ENCODE measurements at regions not wholly inside any gene's neighbourhood (a gene's known extent, or its start where the extent isn't known, plus 50 kb on each side); places are given as distances from the start of the nearest gene placed in this dataset.

GRCh38 chr13:63209330-63210017 is 1793.8 kb upstream of the PCDH20 start:
- H3K4me2 ChIP-seq: no peak overlapping the region
- H3K36me3 ChIP-seq (ENCODE audit: insufficient read depth): no peaks in the 10 kb centered on the region
- H3F3A ChIP-seq (replicated peaks; ENCODE audit: low read depth): no peaks in the 10 kb centered on the region
- no peaks in the 10 kb centered on the region for H3K9me2 ChIP-seq (ENCODE audit: insufficient read depth)
- Mint-ChIP-seq H3K4me1 (peaks cover 2% of the 10 kb centered on the region; the same call in 1 of the 3 replicates), H3K4me3 (no peak overlapping the region), H3K9me3 (peaks cover 17% of the 10 kb centered on the region), H3K27me3 (ENCODE audit: insufficient read depth, low read depth, poor library complexity) (peaks cover 4% of the 10 kb centered on the region), H3K36me3 (ENCODE audit: low read depth) (peaks cover 17% of the 10 kb centered on the region), H3K27ac (no peak overlapping the region)
- no peak for TF ChIP-seq EZH2 (IDR thresholded peaks at IDR 0.05; ENCODE audit: low read depth, unreplicated experiment)
- TF ChIP-seq ETS1 (IDR thresholded peaks at IDR 0.05): no peak
- H4K20me1 ChIP-seq (replicated peaks; ENCODE audit: insufficient read depth): no peaks in the 10 kb centered on the region
- no peak overlapping the region for H3K4me3 ChIP-seq
- no peak for ATAC-seq
- no peak for DNase-seq (ENCODE audit: low spot score)
- no peak overlapping the region for H3K27ac ChIP-seq (ENCODE audit: low read depth)
- H3K79me2 ChIP-seq (replicated peaks; ENCODE audit: insufficient read depth): no peaks in the 10 kb centered on the region
- H3K27me3 ChIP-seq (ENCODE audit: insufficient read depth): no peaks in the 10 kb centered on the region
- H2AFZ ChIP-seq: 0 out of 2 replicates have a peak overlapping the region, but pooled peaks have one; percentile 63
- H3K4me1 ChIP-seq (ENCODE audit: insufficient read depth): peaks cover 13% of the 10 kb centered on the region

DNA sequence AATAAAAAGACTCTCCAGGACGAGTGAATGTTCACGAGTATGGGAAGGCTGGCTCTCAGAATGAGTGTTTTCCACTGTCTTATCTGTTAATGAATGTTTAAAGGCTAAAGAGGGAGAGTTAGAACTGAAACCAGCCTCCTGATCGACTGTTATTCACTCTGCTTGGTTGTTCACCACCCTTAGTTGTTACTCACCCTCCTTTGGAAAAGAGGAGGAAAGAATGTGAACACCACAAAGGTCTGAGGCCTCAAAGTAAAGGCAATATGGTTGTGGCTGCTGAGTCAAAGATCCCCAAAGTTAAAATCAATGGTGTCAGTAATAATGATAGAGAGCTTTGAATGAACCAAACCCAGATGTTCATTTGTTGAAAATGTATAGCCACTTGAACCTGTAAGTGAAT is 1793.2 kb upstream of the PCDH20 start:
- no peaks in the 10 kb centered on the region for H3K27me3 ChIP-seq (ENCODE audit: insufficient read depth)

DNA sequence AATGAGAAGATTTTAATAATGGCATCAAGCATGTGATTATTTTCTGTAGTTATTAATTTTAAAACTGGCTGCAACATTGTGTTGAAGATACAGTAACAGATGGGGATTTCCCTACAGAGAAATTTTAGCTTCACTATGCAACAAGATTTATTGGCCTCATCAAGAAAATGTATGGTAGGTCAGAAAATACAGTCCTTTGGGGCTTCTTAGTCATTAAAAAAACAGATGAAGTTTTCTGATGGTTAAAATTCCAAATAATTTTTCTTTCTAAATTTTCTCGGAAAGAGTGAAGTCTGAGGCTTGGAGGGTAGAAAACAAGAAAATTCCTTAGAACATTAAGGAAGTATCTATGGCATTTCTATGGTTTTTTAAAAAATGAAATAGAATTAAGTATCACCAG is 1790.8 kb upstream of the PCDH20 start:
- Mint-ChIP-seq H3K9me3 (no peaks in the 10 kb centered on the region), H3K4me1 (peaks cover 2% of the 10 kb centered on the region; the same call in 1 of the 3 replicates), H3K4me3 (no peak overlapping the region), H3K27ac (no peak overlapping the region), H3K27me3 (ENCODE audit: insufficient read depth, low read depth, poor library complexity) (no peaks in the 10 kb centered on the region), H3K36me3 (ENCODE audit: low read depth) (no peaks in the 10 kb centered on the region)
- H3K9me2 ChIP-seq (ENCODE audit: insufficient read depth): no peaks in the 10 kb centered on the region
- H3K27me3 ChIP-seq (ENCODE audit: insufficient read depth): no peaks in the 10 kb centered on the region
- ATAC-seq (no peak), DNase-seq (ENCODE audit: low spot score) (no peak)
- no peak overlapping the region for H3K4me3 ChIP-seq
- H3K4me1 ChIP-seq (ENCODE audit: insufficient read depth): peaks cover 12% of the 10 kb centered on the region
- no peak overlapping the region for H3K27ac ChIP-seq (ENCODE audit: low read depth)
- H3K4me2 ChIP-seq: no peak overlapping the region
- H4K20me1 ChIP-seq (replicated peaks; ENCODE audit: insufficient read depth): no peaks in the 10 kb centered on the region
- H3K36me3 ChIP-seq (ENCODE audit: insufficient read depth): no peaks in the 10 kb centered on the region
- no peaks in the 10 kb centered on the region for H3F3A ChIP-seq (replicated peaks; ENCODE audit: low read depth)
- TF ChIP-seq, protein P1, sequence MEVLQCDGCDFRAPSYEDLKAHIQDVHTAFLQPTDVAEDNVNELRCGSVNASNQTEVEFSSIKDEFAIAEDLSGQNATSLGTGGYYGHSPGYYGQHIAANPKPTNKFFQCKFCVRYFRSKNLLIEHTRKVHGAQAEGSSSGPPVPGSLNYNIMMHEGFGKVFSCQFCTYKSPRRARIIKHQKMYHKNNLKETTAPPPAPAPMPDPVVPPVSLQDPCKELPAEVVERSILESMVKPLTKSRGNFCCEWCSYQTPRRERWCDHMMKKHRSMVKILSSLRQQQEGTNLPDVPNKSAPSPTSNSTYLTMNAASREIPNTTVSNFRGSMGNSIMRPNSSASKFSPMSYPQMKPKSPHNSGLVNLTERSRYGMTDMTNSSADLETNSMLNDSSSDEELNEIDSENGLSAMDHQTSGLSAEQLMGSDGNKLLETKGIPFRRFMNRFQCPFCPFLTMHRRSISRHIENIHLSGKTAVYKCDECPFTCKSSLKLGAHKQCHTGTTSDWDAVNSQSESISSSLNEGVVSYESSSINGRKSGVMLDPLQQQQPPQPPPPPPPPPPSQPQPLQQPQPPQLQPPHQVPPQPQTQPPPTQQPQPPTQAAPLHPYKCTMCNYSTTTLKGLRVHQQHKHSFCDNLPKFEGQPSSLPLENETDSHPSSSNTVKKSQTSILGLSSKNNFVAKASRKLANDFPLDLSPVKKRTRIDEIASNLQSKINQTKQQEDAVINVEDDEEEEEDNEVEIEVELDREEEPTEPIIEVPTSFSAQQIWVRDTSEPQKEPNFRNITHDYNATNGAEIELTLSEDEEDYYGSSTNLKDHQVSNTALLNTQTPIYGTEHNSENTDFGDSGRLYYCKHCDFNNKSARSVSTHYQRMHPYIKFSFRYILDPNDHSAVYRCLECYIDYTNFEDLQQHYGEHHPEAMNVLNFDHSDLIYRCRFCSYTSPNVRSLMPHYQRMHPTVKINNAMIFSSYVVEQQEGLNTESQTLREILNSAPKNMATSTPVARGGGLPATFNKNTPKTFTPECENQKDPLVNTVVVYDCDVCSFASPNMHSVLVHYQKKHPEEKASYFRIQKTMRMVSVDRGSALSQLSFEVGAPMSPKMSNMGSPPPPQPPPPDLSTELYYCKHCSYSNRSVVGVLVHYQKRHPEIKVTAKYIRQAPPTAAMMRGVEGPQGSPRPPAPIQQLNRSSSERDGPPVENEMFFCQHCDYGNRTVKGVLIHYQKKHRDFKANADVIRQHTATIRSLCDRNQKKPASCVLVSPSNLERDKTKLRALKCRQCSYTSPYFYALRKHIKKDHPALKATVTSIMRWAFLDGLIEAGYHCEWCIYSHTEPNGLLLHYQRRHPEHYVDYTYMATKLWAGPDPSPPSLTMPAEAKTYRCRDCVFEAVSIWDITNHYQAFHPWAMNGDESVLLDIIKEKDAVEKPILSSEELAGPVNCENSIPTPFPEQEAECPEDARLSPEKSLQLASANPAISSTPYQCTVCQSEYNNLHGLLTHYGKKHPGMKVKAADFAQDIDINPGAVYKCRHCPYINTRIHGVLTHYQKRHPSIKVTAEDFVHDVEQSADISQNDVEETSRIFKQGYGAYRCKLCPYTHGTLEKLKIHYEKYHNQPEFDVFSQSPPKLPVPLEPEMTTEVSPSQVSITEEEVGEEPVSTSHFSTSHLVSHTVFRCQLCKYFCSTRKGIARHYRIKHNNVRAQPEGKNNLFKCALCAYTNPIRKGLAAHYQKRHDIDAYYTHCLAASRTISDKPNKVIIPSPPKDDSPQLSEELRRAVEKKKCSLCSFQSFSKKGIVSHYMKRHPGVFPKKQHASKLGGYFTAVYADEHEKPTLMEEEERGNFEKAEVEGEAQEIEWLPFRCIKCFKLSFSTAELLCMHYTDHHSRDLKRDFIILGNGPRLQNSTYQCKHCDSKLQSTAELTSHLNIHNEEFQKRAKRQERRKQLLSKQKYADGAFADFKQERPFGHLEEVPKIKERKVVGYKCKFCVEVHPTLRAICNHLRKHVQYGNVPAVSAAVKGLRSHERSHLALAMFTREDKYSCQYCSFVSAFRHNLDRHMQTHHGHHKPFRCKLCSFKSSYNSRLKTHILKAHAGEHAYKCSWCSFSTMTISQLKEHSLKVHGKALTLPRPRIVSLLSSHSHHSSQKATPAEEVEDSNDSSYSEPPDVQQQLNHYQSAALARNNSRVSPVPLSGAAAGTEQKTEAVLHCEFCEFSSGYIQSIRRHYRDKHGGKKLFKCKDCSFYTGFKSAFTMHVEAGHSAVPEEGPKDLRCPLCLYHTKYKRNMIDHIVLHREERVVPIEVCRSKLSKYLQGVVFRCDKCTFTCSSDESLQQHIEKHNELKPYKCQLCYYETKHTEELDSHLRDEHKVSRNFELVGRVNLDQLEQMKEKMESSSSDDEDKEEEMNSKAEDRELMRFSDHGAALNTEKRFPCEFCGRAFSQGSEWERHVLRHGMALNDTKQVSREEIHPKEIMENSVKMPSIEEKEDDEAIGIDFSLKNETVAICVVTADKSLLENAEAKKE (CRISPR knock-in tag; IDR thresholded peaks at IDR 0.05): no peak
- TF ChIP-seq ZNF114 (CRISPR knock-in tag; IDR thresholded peaks at IDR 0.05): no peak
- no peak overlapping the region for H2AFZ ChIP-seq
- no peaks in the 10 kb centered on the region for H3K79me2 ChIP-seq (replicated peaks; ENCODE audit: insufficient read depth)

More for the DNA sequence above, 1793.2 kb upstream of the PCDH20 start:
- Mint-ChIP-seq H3K27ac (no peak overlapping the region), H3K9me3 (peaks cover 10% of the 10 kb centered on the region), H3K27me3 (ENCODE audit: insufficient read depth, low read depth, poor library complexity) (peaks cover 4% of the 10 kb centered on the region), H3K36me3 (ENCODE audit: low read depth) (peaks cover 11% of the 10 kb centered on the region), H3K4me1 (peaks cover 2% of the 10 kb centered on the region; the same call in 1 of the 3 replicates), H3K4me3 (no peak overlapping the region)
- DNase-seq (ENCODE audit: low spot score) (no peak), ATAC-seq (no peak)
- no peak overlapping the region for H3K27ac ChIP-seq (ENCODE audit: low read depth)
- H3F3A ChIP-seq (replicated peaks; ENCODE audit: low read depth): no peaks in the 10 kb centered on the region
- H2AFZ ChIP-seq: peak overlapping the region; percentile 63; the same call in 1 of the 2 replicates
- H3K4me3 ChIP-seq: no peak overlapping the region
- no peaks in the 10 kb centered on the region for H3K36me3 ChIP-seq (ENCODE audit: insufficient read depth)
- H3K79me2 ChIP-seq (replicated peaks; ENCODE audit: insufficient read depth): no peaks in the 10 kb centered on the region
- H3K9me2 ChIP-seq (ENCODE audit: insufficient read depth): no peaks in the 10 kb centered on the region
- no peak overlapping the region for H3K4me2 ChIP-seq
- TF ChIP-seq JUNB (IDR thresholded peaks at IDR 0.05; ENCODE audit: unreplicated experiment): no peak
- TF ChIP-seq POLR2AphosphoS5 (IDR thresholded peaks at IDR 0.05; ENCODE audit: low read depth): no peak
- TF ChIP-seq EZH2phosphoT487 (IDR thresholded peaks at IDR 0.05; ENCODE audit: unreplicated experiment): no peak
- H3K4me1 ChIP-seq (ENCODE audit: insufficient read depth): peaks cover 13% of the 10 kb centered on the region
- H4K20me1 ChIP-seq (replicated peaks; ENCODE audit: insufficient read depth): no peaks in the 10 kb centered on the region

Measured in GM23338 (cell line).